H9 (cell line): ENCODE measurements at regions not wholly inside any gene's neighbourhood (a gene's known extent, or its start where the extent isn't known, plus 50 kb on each side); places are given as distances from the start of the nearest gene placed in this dataset.

Experiments
- DNase-seq: peaks from one replicate; pipeline ENCODE4 v3.0.0-alpha.2; 2017
- H2AFZ ChIP-seq: one replicate; pipeline ENCODE4 v1.6.1; 2013; ENCODE audit warnings: mild to moderate bottlenecking, low read length, control low read depth, moderate library complexity
- H2AK5ac ChIP-seq: 2 replicates; pipeline ENCODE4 v1.6.1; 2013; ENCODE audit warnings: low read length, control low read depth, mixed read lengths; ENCODE audit not compliant: insufficient read length
- H2BK120ac ChIP-seq: one replicate; pipeline ENCODE4 v1.6.1; 2013; ENCODE audit warnings: low read depth, mild to moderate bottlenecking, low read length, control low read depth, inconsistent platforms; ENCODE audit not compliant: poor library complexity, severe bottlenecking
- H2BK12ac ChIP-seq: 2 replicates; pipeline ENCODE4 v1.6.1; 2013; ENCODE audit warnings: low read length, control low read depth, mixed read lengths, low read depth; ENCODE audit not compliant: insufficient read length
- H2BK15ac ChIP-seq: 2 replicates; pipeline ENCODE4 v1.6.1; 2013; ENCODE audit warnings: low read depth, low read length, control low read depth
- H2BK20ac ChIP-seq: one replicate; pipeline ENCODE4 v1.6.1; 2013; ENCODE audit warnings: low read depth, mild to moderate bottlenecking, low read length, control low read depth, inconsistent platforms; ENCODE audit not compliant: poor library complexity, severe bottlenecking
- H2BK5ac ChIP-seq: 2 replicates; pipeline ENCODE4 v1.6.1; 2013; ENCODE audit warnings: low read length, control low read depth, mixed read lengths; ENCODE audit not compliant: insufficient read length
- H3K14ac ChIP-seq: 2 replicates; pipeline ENCODE4 v1.6.1; 2013; ENCODE audit warnings: low read length, control low read depth; ENCODE audit not compliant: insufficient read depth
- H3K18ac ChIP-seq: 2 replicates; pipeline ENCODE4 v1.6.1; 2013; ENCODE audit warnings: low read depth, mild to moderate bottlenecking, mixed read lengths, low read length, control low read depth; ENCODE audit not compliant: insufficient read length
- H3K23ac ChIP-seq: 2 replicates; pipeline ENCODE4 v1.6.1; 2013; ENCODE audit warnings: low read length, control low read depth, mixed read lengths, low read depth; ENCODE audit not compliant: insufficient read length
- H3K23me2 ChIP-seq: 2 replicates; pipeline ENCODE4 v1.6.1; 2013; ENCODE audit warnings: low read depth, mild to moderate bottlenecking, mixed read lengths, low read length, control low read depth; ENCODE audit not compliant: insufficient read length, poor library complexity, severe bottlenecking
- H3K27ac ChIP-seq: 2 replicates; pipeline ENCODE4 v1.5.1; 2013; ENCODE audit warnings: low read length, control low read depth, mixed read lengths, low read depth; ENCODE audit not compliant: insufficient read length
- H3K27me3 ChIP-seq: 2 replicates; pipeline ENCODE4 v1.6.1; 2013; ENCODE audit warnings: low read length, control low read depth, inconsistent platforms; ENCODE audit not compliant: insufficient read depth
- H3K4ac ChIP-seq: 2 replicates; pipeline ENCODE4 v1.6.1; 2013; ENCODE audit warnings: low read depth, mild to moderate bottlenecking, control low read depth, inconsistent platforms, low read length, moderate library complexity
- H3K4me1 ChIP-seq: 2 replicates; pipeline ENCODE4 v1.6.1; 2013; ENCODE audit warnings: low read length, control low read depth, inconsistent platforms; ENCODE audit not compliant: insufficient read depth
- H3K4me2 ChIP-seq: 2 replicates; pipeline ENCODE4 v1.6.1; 2013; ENCODE audit warnings: low read length, control low read depth, mixed read lengths; ENCODE audit not compliant: insufficient read length, insufficient read depth
- H3K56ac ChIP-seq: 2 replicates; pipeline ENCODE4 v1.6.1; 2013; ENCODE audit warnings: low read depth, mild to moderate bottlenecking, mixed read lengths, low read length, control low read depth; ENCODE audit not compliant: insufficient read length
- H3K79me1 ChIP-seq: 2 replicates; pipeline ENCODE4 v1.6.1; 2013; ENCODE audit warnings: low read depth, mild to moderate bottlenecking, moderate library complexity, low read length, control low read depth, inconsistent platforms; ENCODE audit not compliant: insufficient read depth, poor library complexity, severe bottlenecking
- H3K79me2 ChIP-seq: 2 replicates; pipeline ENCODE4 v1.6.1; 2013; ENCODE audit warnings: low read length, control low read depth, inconsistent platforms; ENCODE audit not compliant: insufficient read depth
- H3K9ac ChIP-seq: 2 replicates; pipeline ENCODE4 v1.6.1; 2013; ENCODE audit warnings: low read length, control low read depth, mixed read lengths; ENCODE audit not compliant: insufficient read length; ENCODE audit errors: extremely low read depth
- H3K9me3 ChIP-seq: one replicate; pipeline ENCODE4 v1.6.1; 2013; ENCODE audit warnings: low read depth, low read length, inconsistent platforms; ENCODE audit not compliant: control insufficient read depth
- H3T11ph ChIP-seq: one replicate; pipeline ENCODE4 v1.6.1; 2013; ENCODE audit warnings: mild to moderate bottlenecking, low read length, control low read depth, inconsistent platforms
- H4K20me1 ChIP-seq: one replicate; pipeline ENCODE4 v1.6.1; 2013; ENCODE audit not compliant: control insufficient read depth, insufficient read length, insufficient read depth
- H4K5ac ChIP-seq: 2 replicates; pipeline ENCODE4 v1.6.1; 2013; ENCODE audit warnings: low read depth, mild to moderate bottlenecking, mixed read lengths, low read length, control low read depth; ENCODE audit not compliant: insufficient read length
- H4K8ac ChIP-seq: replicated peaks from 2 replicates; pipeline ENCODE4 v1.6.1; 2013; ENCODE audit warnings: low read length, control low read depth, mixed read lengths, low read depth; ENCODE audit not compliant: insufficient read length
- H4K91ac ChIP-seq: 2 replicates; pipeline ENCODE4 v1.6.1; 2013; ENCODE audit warnings: low read depth, mild to moderate bottlenecking, moderate library complexity, mixed read lengths, low read length, control low read depth; ENCODE audit not compliant: insufficient read length
- H3K27ac Mint-ChIP-seq, 3 experiments: 2 replicates in 2 of 3; 3 replicates in 1 of 3; pipeline ENCODE4 v1.8.0; 2020 to 2021; ENCODE audit warnings: mixed read lengths in 3 of 3, mild to moderate bottlenecking in 1 of 3, moderate library complexity in 1 of 3
- H3K27me3 Mint-ChIP-seq: 2 replicates; pipeline ENCODE4 v1.8.0; 2021; ENCODE audit warnings: low read depth, mild to moderate bottlenecking, moderate library complexity, mixed read lengths
- H3K36me3 Mint-ChIP-seq, 3 experiments: 2 replicates in 2 of 3; 3 replicates in 1 of 3; pipeline ENCODE4 v1.8.0; 2020 to 2021; ENCODE audit warnings: low read depth in 3 of 3, mixed read lengths in 3 of 3; ENCODE audit not compliant: insufficient read depth in 1 of 3
- H3K4me1 Mint-ChIP-seq, 2 experiments: 2 replicates each; pipeline ENCODE4 v1.8.0; 2020; ENCODE audit warnings: mixed read lengths in 2 of 2
- H3K4me3 Mint-ChIP-seq, 2 experiments: 2 replicates in 1 of 2; 3 replicates in 1 of 2; pipeline ENCODE4 v1.8.0; 2020 to 2021; ENCODE audit warnings: mild to moderate bottlenecking in 2 of 2, mixed read lengths in 2 of 2, moderate library complexity in 1 of 2
- H3K9me3 Mint-ChIP-seq, 2 experiments: 2 replicates in 1 of 2; 3 replicates in 1 of 2; pipeline ENCODE4 v1.8.0; 2020; ENCODE audit warnings: mild to moderate bottlenecking in 2 of 2, mixed read lengths in 2 of 2, moderate library complexity in 1 of 2
- CTCF ChIP-seq: fragments of 200-600 bp; sonication (generic); conservative IDR thresholded peaks from 3 replicates; pipeline ENCODE4 v1.8.0; 2021; ENCODE audit warnings: antibody characterized with exemption, mild to moderate bottlenecking
- WGBS: extraction: QIAGEN DNeasy Blood & Tissue Kit; methylation state at CpG from one replicate; pipeline ENCODE4 v1.1.7; 2013; ENCODE audit warnings: missing lambda C conversion rate, low lambda C conversion rate, mixed read lengths; ENCODE audit not compliant: insufficient read length; ENCODE audit errors: extremely low coverage; 5-methylcytosine and 5-hydroxymethylcytosine counted together

GRCh38 chr16:76932541-76933211, 258.3 kb upstream of the MON1B start:
- H4K20me1 ChIP-seq: no peaks in the 10 kb centered on the region
- H3K9me3 ChIP-seq: no peaks in the 10 kb centered on the region
- no peak for TF ChIP-seq CTCF
- no peak overlapping the region for H3K4ac ChIP-seq
- H3K23ac ChIP-seq: no peak overlapping the region
- Mint-ChIP-seq H3K4me1 (no peaks in the 10 kb centered on the region), H3K36me3 (no peaks in the 10 kb centered on the region; a peak in 1 of 7 replicates), H3K4me3 (no peak overlapping the region), H3K27ac (no peak overlapping the region), H3K27me3 (no peaks in the 10 kb centered on the region), H3K9me3 (peaks cover 2 to 3% of the 10 kb centered on the region in 2 experiments; a peak in 2 of 5 replicates)
- no peak overlapping the region for H2BK120ac ChIP-seq
- H3K27ac ChIP-seq: no peak overlapping the region
- no peak overlapping the region for H3K9ac ChIP-seq
- no peak overlapping the region for H3K18ac ChIP-seq
- H3K14ac ChIP-seq: no peak overlapping the region
- no peak overlapping the region for H2AK5ac ChIP-seq
- H3K27me3 ChIP-seq: no peaks in the 10 kb centered on the region
- no peak overlapping the region for H2BK12ac ChIP-seq
- no peaks in the 10 kb centered on the region for H3K23me2 ChIP-seq
- H2AFZ ChIP-seq: no peak overlapping the region
- H3K4me2 ChIP-seq: no peak overlapping the region
- H2BK20ac ChIP-seq: no peak overlapping the region
- no peak overlapping the region for H3T11ph ChIP-seq
- H3K56ac ChIP-seq: no peak overlapping the region
- no peak overlapping the region for H2BK15ac ChIP-seq
- no peak overlapping the region for H2BK5ac ChIP-seq
- WGBS: no CpG with 5 or more reads among the region's 1 CpG
- H3K79me1 ChIP-seq: no peaks in the 10 kb centered on the region
- H4K8ac ChIP-seq: no peak overlapping the region
- no peaks in the 10 kb centered on the region for H3K79me2 ChIP-seq
- H3K4me1 ChIP-seq: no peaks in the 10 kb centered on the region; the same call in 1 of the 2 replicates
- no peak for DNase-seq
- H4K5ac ChIP-seq: no peak overlapping the region
- no peak overlapping the region for H4K91ac ChIP-seq
